ENCODE measurements at regions not wholly inside any gene's neighbourhood (a gene's known extent, or its start where the extent isn't known, plus 50 kb on each side); places are given as distances from the start of the nearest gene placed in this dataset.

DNA sequence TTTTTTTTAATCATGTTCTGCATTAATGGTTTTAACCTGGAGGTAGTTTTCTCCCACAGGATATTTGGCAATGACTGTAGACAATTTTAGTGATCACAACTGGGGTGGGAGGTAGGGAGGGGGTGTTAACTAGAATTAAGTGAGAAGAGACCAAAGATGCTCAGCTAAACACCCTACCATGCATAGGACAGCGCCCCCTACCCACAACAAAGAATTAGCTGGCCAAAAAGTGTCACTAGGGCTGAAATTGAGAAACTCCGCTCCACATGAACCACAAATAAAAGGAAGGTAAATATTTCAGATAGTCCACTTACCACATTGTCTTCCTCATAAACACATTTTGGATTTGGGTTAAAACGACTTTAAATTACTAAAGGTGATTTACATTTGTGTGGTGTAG, 942.6 kb downstream of the SUCLG1 start:
- TF ChIP-seq EZH2 (IDR thresholded peaks at IDR 0.05; ENCODE audit: insufficient read depth, poor library complexity, severe bottlenecking) (no peak), EZH2phosphoT487 (IDR thresholded peaks at IDR 0.05; ENCODE audit: insufficient read depth, low read depth) (no peak)
- Histone ChIP-seq H3K9ac (no peak overlapping the region), H3F3A (ENCODE audit: insufficient read depth) (no peaks in the 10 kb centered on the region), H3K27ac (no peak overlapping the region), H3K9me2 (ENCODE audit: insufficient read depth) (no peaks in the 10 kb centered on the region), H3K9me3 (ENCODE audit: low read depth) (no peaks in the 10 kb centered on the region), H3K27me3 (replicated peaks; ENCODE audit: insufficient read depth) (no peaks in the 10 kb centered on the region), H3K79me2 (ENCODE audit: insufficient read depth) (no peaks in the 10 kb centered on the region), H3K4me2 (ENCODE audit: unreplicated experiment) (no peak overlapping the region), H3K4me1 (ENCODE audit: insufficient read depth) (no peaks in the 10 kb centered on the region), H3K36me3 (ENCODE audit: low read depth) (no peaks in the 10 kb centered on the region), H4K20me1 (ENCODE audit: insufficient read depth) (no peaks in the 10 kb centered on the region), H2AFZ (no peak overlapping the region), H3K4me3 (no peak overlapping the region)
- no peak for DNase-seq
- in situ Hi-C loops (cut with MboI): no loop called here
- WGBS, 2 experiments (ENCODE audit: low coverage in 1 of 2, low lambda C conversion rate in 2 of 2, missing lambda C conversion rate in 2 of 2): 38 to 40% methylated on average over 3 of the region's 3 CpGs

DNA sequence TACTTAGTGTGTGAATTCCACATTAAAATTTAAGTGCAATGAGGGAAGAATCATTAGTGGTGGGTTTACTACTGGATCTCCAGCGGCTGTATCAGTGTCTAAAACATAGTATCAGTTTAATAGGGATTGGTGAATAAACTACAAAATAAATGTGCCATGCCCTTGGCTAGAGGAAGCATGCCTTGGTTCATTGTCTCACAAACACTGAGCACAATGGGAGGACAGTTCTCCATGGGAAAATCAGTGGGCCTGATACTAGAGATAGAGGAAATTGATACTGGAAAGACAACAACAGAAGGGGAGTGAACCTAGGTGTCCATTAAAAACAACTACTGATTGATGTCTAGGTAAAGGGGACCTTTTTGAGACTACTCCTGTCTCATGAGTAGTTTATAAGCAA, 971.6 kb downstream of the SUCLG1 start:
- Histone ChIP-seq H4K20me1 (ENCODE audit: insufficient read depth) (no peaks in the 10 kb centered on the region), H3K27me3 (replicated peaks; ENCODE audit: insufficient read depth) (no peaks in the 10 kb centered on the region), H3K36me3 (ENCODE audit: low read depth) (no peaks in the 10 kb centered on the region), H3F3A (ENCODE audit: insufficient read depth) (no peaks in the 10 kb centered on the region), H3K9ac (no peak overlapping the region), H3K9me3 (ENCODE audit: low read depth) (no peaks in the 10 kb centered on the region), H3K4me3 (no peak overlapping the region), H2AFZ (no peak overlapping the region), H3K27ac (no peak overlapping the region), H3K4me1 (ENCODE audit: insufficient read depth) (no peaks in the 10 kb centered on the region), H3K4me2 (ENCODE audit: unreplicated experiment) (no peak overlapping the region), H3K9me2 (ENCODE audit: insufficient read depth) (no peaks in the 10 kb centered on the region), H3K79me2 (ENCODE audit: insufficient read depth) (no peaks in the 10 kb centered on the region)
- no peak for DNase-seq
- in situ Hi-C loops (cut with MboI): no loop called here
- TF ChIP-seq EZH2phosphoT487 (IDR thresholded peaks at IDR 0.05; ENCODE audit: insufficient read depth, low read depth) (no peak), EZH2 (IDR thresholded peaks at IDR 0.05; ENCODE audit: insufficient read depth, poor library complexity, severe bottlenecking) (no peak)
- 5 to 8% methylated on average over 1 of the region's 1 CpG for WGBS, 2 experiments (ENCODE audit: low coverage in 1 of 2, low lambda C conversion rate in 2 of 2, missing lambda C conversion rate in 2 of 2)

DNA sequence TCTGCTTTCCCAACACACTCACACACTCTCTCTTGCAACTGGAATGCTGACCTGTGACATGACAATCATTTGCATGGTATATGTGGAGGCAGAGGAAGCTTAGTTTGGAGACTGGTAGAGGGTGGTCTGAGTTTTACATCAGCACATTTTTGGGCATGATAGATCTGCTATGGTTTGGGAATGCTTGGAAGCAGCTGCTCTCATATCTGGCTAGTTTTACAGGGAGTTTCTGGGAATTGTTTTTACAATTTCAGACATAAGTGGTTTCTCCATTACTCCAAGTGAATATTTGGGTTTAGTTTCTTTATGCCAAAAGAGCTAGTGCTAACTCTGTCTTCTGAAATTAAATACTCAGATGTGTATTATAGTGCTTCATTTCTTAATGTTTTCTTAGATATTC, 977.6 kb downstream of the SUCLG1 start:
- Histone ChIP-seq H3K9me3 (ENCODE audit: low read depth) (no peaks in the 10 kb centered on the region), H3K4me1 (ENCODE audit: insufficient read depth) (no peaks in the 10 kb centered on the region), H2AFZ (no peak overlapping the region), H3K9ac (no peak overlapping the region), H3K79me2 (ENCODE audit: insufficient read depth) (no peaks in the 10 kb centered on the region), H3K4me2 (ENCODE audit: unreplicated experiment) (no peak overlapping the region), H3F3A (ENCODE audit: insufficient read depth) (no peaks in the 10 kb centered on the region), H3K27ac (no peak overlapping the region), H3K9me2 (ENCODE audit: insufficient read depth) (no peaks in the 10 kb centered on the region), H3K36me3 (ENCODE audit: low read depth) (no peaks in the 10 kb centered on the region), H3K4me3 (no peak overlapping the region), H3K27me3 (replicated peaks; ENCODE audit: insufficient read depth) (no peaks in the 10 kb centered on the region), H4K20me1 (ENCODE audit: insufficient read depth) (no peaks in the 10 kb centered on the region)
- no peak for TF ChIP-seq EZH2phosphoT487 (IDR thresholded peaks at IDR 0.05; ENCODE audit: insufficient read depth, low read depth)
- no peak for TF ChIP-seq EZH2 (IDR thresholded peaks at IDR 0.05; ENCODE audit: insufficient read depth, poor library complexity, severe bottlenecking)
- DNase-seq: no peak
- in situ Hi-C loops (cut with MboI): no loop called here

DNA sequence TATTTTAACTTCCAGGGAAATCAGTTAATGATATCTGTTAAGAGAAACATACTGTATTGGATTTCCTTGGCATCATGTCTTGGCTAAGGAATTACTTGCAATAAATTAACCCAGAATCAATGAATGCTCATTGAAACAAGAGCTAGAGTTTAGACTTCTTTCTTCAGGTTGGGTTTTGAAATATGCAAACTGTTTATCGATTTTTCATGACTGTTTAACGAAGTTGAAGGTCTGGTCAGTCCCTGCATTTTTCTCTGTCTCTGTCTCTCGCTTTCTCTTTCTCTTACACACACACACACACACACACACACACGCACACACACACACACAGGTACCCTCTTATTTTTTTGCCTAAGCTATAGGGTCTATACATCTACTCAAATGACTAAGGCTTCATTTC, 981.0 kb downstream of the SUCLG1 start:
- no peak for DNase-seq
- Histone ChIP-seq H3K36me3 (ENCODE audit: low read depth) (no peaks in the 10 kb centered on the region), H3F3A (ENCODE audit: insufficient read depth) (no peaks in the 10 kb centered on the region), H2AFZ (no peak overlapping the region), H3K4me1 (ENCODE audit: insufficient read depth) (no peaks in the 10 kb centered on the region), H3K27ac (no peak overlapping the region), H3K27me3 (replicated peaks; ENCODE audit: insufficient read depth) (no peaks in the 10 kb centered on the region), H3K9me3 (ENCODE audit: low read depth) (no peaks in the 10 kb centered on the region), H3K79me2 (ENCODE audit: insufficient read depth) (no peaks in the 10 kb centered on the region), H3K4me2 (ENCODE audit: unreplicated experiment) (no peak overlapping the region), H3K9me2 (ENCODE audit: insufficient read depth) (no peaks in the 10 kb centered on the region), H3K4me3 (no peak overlapping the region), H4K20me1 (ENCODE audit: insufficient read depth) (no peaks in the 10 kb centered on the region), H3K9ac (no peak overlapping the region)
- 36 to 48% methylated on average over 4 of the region's 4 CpGs for WGBS, 2 experiments (ENCODE audit: low coverage in 1 of 2, low lambda C conversion rate in 2 of 2, missing lambda C conversion rate in 2 of 2)
- in situ Hi-C loops (cut with MboI): no loop called here
- no peak for TF ChIP-seq EZH2phosphoT487 (IDR thresholded peaks at IDR 0.05; ENCODE audit: insufficient read depth, low read depth)
- no peak for TF ChIP-seq EZH2 (IDR thresholded peaks at IDR 0.05; ENCODE audit: insufficient read depth, poor library complexity, severe bottlenecking)

DNA sequence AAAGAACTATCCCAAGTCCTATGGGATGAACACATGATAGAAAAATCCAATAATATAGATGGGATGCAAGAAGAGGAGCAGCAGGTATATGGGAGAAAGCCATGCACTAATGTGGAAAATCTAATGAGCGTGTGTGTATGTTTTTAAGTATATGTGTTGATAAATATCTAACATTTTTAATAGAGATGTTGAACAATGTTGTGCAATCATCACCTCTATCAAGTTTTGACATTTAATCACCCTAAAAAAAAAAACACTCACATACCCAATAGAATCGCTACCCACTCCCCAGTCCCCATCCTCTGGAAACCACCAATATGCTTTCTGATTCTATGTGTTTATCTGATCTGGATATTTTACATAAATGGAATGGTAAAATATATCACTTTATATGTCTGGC, 983.7 kb downstream of the SUCLG1 start:
- no peak for TF ChIP-seq EZH2 (IDR thresholded peaks at IDR 0.05; ENCODE audit: insufficient read depth, poor library complexity, severe bottlenecking)
- no peak for TF ChIP-seq EZH2phosphoT487 (IDR thresholded peaks at IDR 0.05; ENCODE audit: insufficient read depth, low read depth)
- WGBS, 2 experiments (ENCODE audit: low coverage in 1 of 2, low lambda C conversion rate in 2 of 2, missing lambda C conversion rate in 2 of 2): 38 to 49% methylated on average over 2 of the region's 2 CpGs
- Histone ChIP-seq H4K20me1 (ENCODE audit: insufficient read depth) (no peaks in the 10 kb centered on the region), H3K36me3 (ENCODE audit: low read depth) (no peaks in the 10 kb centered on the region), H3K4me1 (ENCODE audit: insufficient read depth) (no peaks in the 10 kb centered on the region), H3K79me2 (ENCODE audit: insufficient read depth) (no peaks in the 10 kb centered on the region), H3K4me3 (no peak overlapping the region), H3K27ac (no peak overlapping the region), H3F3A (ENCODE audit: insufficient read depth) (no peaks in the 10 kb centered on the region), H3K9ac (no peak overlapping the region), H2AFZ (no peak overlapping the region), H3K9me3 (ENCODE audit: low read depth) (no peaks in the 10 kb centered on the region), H3K27me3 (replicated peaks; ENCODE audit: insufficient read depth) (no peaks in the 10 kb centered on the region), H3K9me2 (ENCODE audit: insufficient read depth) (no peaks in the 10 kb centered on the region), H3K4me2 (ENCODE audit: unreplicated experiment) (no peak overlapping the region)
- no peak for DNase-seq
- in situ Hi-C loops (cut with MboI): no loop called here

All from GM23248 (cell line).